HEK293 (cell line): ENCODE measurements at regions not wholly inside any gene's neighbourhood (a gene's known extent, or its start where the extent isn't known, plus 50 kb on each side); places are given as distances from the start of the nearest gene placed in this dataset.
"Not testable (repeated sequence)": the region's sequence is repeated elsewhere in the genome, so short reads cannot be mapped to it uniquely, and the experiment has no call there.

ENCODE experiments used
- CTCF ChIA-PET: fragments of 350-600 bp; formaldehyde crosslinking; extraction: SDS; loops from one replicate; lab custom pipeline; 2021; ENCODE audit warnings: antibody characterized with exemption; lab: Yijun Ruan, JAX
- POLR2A ChIA-PET: fragments of 300-600 bp; formaldehyde crosslinking; extraction: SDS; loops from one replicate; lab custom pipeline; 2020; ENCODE audit warnings: antibody characterized with exemption, inconsistent platforms; lab: Yijun Ruan, JAX
- H3K27ac ChIP-seq: fragments of 200-500 bp; sonication (Bioruptor generic); 2 replicates; pipeline ENCODE4 v1.5.1; 2014; ENCODE audit warnings: low read depth, low read length, control low read depth, inconsistent platforms; ENCODE audit errors: extremely low read depth
- H3K36me3 ChIP-seq, 2 experiments: fragments of 200-500 bp in 1 of 2; sonication (Bioruptor generic) in 1 of 2; 1 replicate in 1 of 2; 2 replicates in 1 of 2; pipeline ENCODE4 v1.5.1; 2014 to 2017; ENCODE audit warnings: inconsistent platforms in 2 of 2, low read length in 2 of 2; ENCODE audit not compliant: control insufficient read depth in 2 of 2, insufficient read depth in 1 of 2
- H3K4me1 ChIP-seq: fragments of 200-500 bp; sonication (Bioruptor generic); 2 replicates; pipeline ENCODE4 v1.5.1; 2014; ENCODE audit warnings: mild to moderate bottlenecking, low read length, inconsistent platforms; ENCODE audit not compliant: control insufficient read depth, insufficient read depth
- H3K4me3 ChIP-seq: 2 replicates; pipeline ENCODE4 v1.5.1; 2011; ENCODE audit warnings: low read depth, mild to moderate bottlenecking, control low read depth, low read length, moderate library complexity
- H3K9me3 ChIP-seq: fragments of 200-500 bp; sonication (Bioruptor generic); 2 replicates; pipeline ENCODE4 v1.5.1; 2014; ENCODE audit warnings: low read depth, low read length, inconsistent platforms; ENCODE audit not compliant: control insufficient read depth, insufficient read depth
- HOXA7 ChIP-seq: sonication (generic); formaldehyde crosslinking; IDR thresholded peaks from 2 replicates; pipeline ENCODE4 v1.8.1; 2022; ENCODE audit warnings: missing genetic modification reagents, borderline replicate concordance
- MEIS1 ChIP-seq: sonication (generic); formaldehyde crosslinking; IDR thresholded peaks from 2 replicates; pipeline ENCODE4 v1.8.1; 2022; ENCODE audit warnings: missing genetic modification reagents, mild to moderate bottlenecking, borderline replicate concordance
- OSR2 ChIP-seq: fragments of 450-650 bp; formaldehyde crosslinking; IDR thresholded peaks from 2 replicates; pipeline ENCODE4 v1.5.1; 2016; ENCODE audit warnings: missing biosample characterization, missing genetic modification characterization
- TRIM28 ChIP-seq: IDR thresholded peaks from 2 replicates; pipeline ENCODE4 v1.6.1; 2011; ENCODE audit warnings: low read length, control low read depth, borderline replicate concordance
- ZNF175 ChIP-seq: fragments of 450-650 bp; formaldehyde crosslinking; IDR thresholded peaks from 2 replicates; pipeline ENCODE4 v1.5.1; 2016; ENCODE audit warnings: missing biosample characterization, missing genetic modification characterization
- ZNF2 ChIP-seq: fragments of 450-650 bp; formaldehyde crosslinking; IDR thresholded peaks from 2 replicates; pipeline ENCODE4 v1.5.1; 2016; ENCODE audit warnings: missing biosample characterization, missing genetic modification characterization
- ZNF202 ChIP-seq: fragments of 450-650 bp; formaldehyde crosslinking; IDR thresholded peaks from 2 replicates; pipeline ENCODE4 v1.5.1; 2016; ENCODE audit warnings: missing biosample characterization, missing genetic modification characterization, borderline replicate concordance
- ZNF211 ChIP-seq: fragments of 450-650 bp; formaldehyde crosslinking; IDR thresholded peaks from 2 replicates; pipeline ENCODE4 v1.5.1; 2016; ENCODE audit warnings: low read depth, missing biosample characterization, missing genetic modification characterization
- ZNF24 ChIP-seq: fragments of 450-650 bp; formaldehyde crosslinking; IDR thresholded peaks from 2 replicates; pipeline ENCODE4 v1.5.1; 2016; ENCODE audit warnings: missing biosample characterization, missing genetic modification characterization
- ZNF248 ChIP-seq: fragments of 450-650 bp; formaldehyde crosslinking; IDR thresholded peaks from 2 replicates; pipeline ENCODE4 v1.5.1; 2017; ENCODE audit warnings: missing biosample characterization, missing genetic modification characterization
- ZNF311 ChIP-seq: fragments of 450-650 bp; formaldehyde crosslinking; IDR thresholded peaks from 2 replicates; pipeline ENCODE4 v1.5.1; 2017; ENCODE audit warnings: missing biosample characterization, missing genetic modification characterization, borderline replicate concordance
- ZNF354C ChIP-seq: fragments of 450-650 bp; formaldehyde crosslinking; IDR thresholded peaks from 2 replicates; pipeline ENCODE4 v1.5.1; 2016; ENCODE audit warnings: missing biosample characterization, missing genetic modification characterization, low read depth, borderline replicate concordance
- ZNF366 ChIP-seq: fragments of 450-650 bp; formaldehyde crosslinking; conservative IDR thresholded peaks from 2 replicates; pipeline ENCODE4 v1.5.1; 2016; ENCODE audit warnings: missing biosample characterization, missing genetic modification characterization
- ZNF548 ChIP-seq: fragments of 450-650 bp; formaldehyde crosslinking; IDR thresholded peaks from 2 replicates; pipeline ENCODE4 v1.5.1; 2016; ENCODE audit warnings: missing biosample characterization, missing genetic modification characterization
- ZNF555 ChIP-seq: fragments of 450-650 bp; formaldehyde crosslinking; conservative IDR thresholded peaks from 2 replicates; pipeline ENCODE4 v1.5.1; 2017; ENCODE audit warnings: missing biosample characterization, mild to moderate bottlenecking, missing genetic modification characterization, inconsistent platforms
- ZNF571 ChIP-seq: fragments of 450-650 bp; formaldehyde crosslinking; IDR thresholded peaks from 2 replicates; pipeline ENCODE4 v1.5.0; 2017; ENCODE audit warnings: missing biosample characterization, missing genetic modification characterization
- ZNF600 ChIP-seq: fragments of 450-650 bp; formaldehyde crosslinking; IDR thresholded peaks from 2 replicates; pipeline ENCODE4 v1.5.1; 2016; ENCODE audit warnings: missing biosample characterization, missing genetic modification characterization
- ZNF660 ChIP-seq: fragments of 450-650 bp; IDR thresholded peaks from 2 replicates; pipeline ENCODE4 v1.5.1; 2018; ENCODE audit warnings: missing biosample characterization, mild to moderate bottlenecking, missing genetic modification characterization
- ZSCAN16 ChIP-seq: fragments of 450-650 bp; formaldehyde crosslinking; IDR thresholded peaks from 2 replicates; pipeline ENCODE4 v1.5.1; 2016; ENCODE audit warnings: missing biosample characterization, missing genetic modification characterization
- TF ChIP-seq, protein P1 (sequence below): fragments of 450-650 bp; formaldehyde crosslinking; IDR thresholded peaks from 2 replicates; pipeline ENCODE4 v1.5.1; 2016; ENCODE audit warnings: missing biosample characterization, missing genetic modification characterization
- TF ChIP-seq, protein P2 (sequence below): fragments of 450-650 bp; formaldehyde crosslinking; IDR thresholded peaks from 2 replicates; pipeline ENCODE4; 2016; ENCODE audit warnings: missing biosample characterization, missing genetic modification characterization
- TF ChIP-seq, protein P3 (sequence below): fragments of 450-650 bp; formaldehyde crosslinking; IDR thresholded peaks from 2 replicates; pipeline ENCODE4 v1.5.1; 2016; ENCODE audit warnings: missing biosample characterization, missing genetic modification characterization, borderline replicate concordance
- TF ChIP-seq, protein P4 (sequence below): fragments of 450-650 bp; formaldehyde crosslinking; IDR thresholded peaks from 2 replicates; pipeline ENCODE4 v1.5.1; 2016; ENCODE audit warnings: missing biosample characterization, missing genetic modification characterization
- TF ChIP-seq, protein P5 (sequence below): fragments of 450-650 bp; formaldehyde crosslinking; IDR thresholded peaks from 2 replicates; pipeline ENCODE4 v1.5.1; 2016; ENCODE audit warnings: missing biosample characterization, missing genetic modification characterization

DNA sequence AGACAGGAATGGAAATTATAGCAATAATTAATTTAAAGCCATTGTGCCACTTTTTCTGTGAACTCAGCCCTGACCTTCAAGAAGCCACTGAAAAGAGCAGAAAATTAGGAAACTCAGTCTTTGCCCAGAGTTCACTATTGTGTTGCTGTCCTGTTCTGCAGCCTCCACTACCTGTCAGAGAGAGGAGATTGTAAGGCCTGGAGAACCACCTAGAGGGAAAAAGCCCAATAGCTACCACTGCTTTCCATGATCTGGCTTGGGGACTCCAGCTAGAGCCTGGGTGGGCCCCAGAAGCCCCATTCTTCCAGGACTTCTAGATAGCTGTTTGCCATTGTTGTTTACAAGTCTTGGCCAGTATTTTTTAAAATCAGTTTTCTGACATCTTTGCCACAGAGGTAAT is 176.1 kb upstream of the KLF7 start:
- H3K4me3 ChIP-seq, result no peak overlapping the region
- no peak overlapping the region for H3K27ac ChIP-seq
- CTCF ChIA-PET, result no interaction called here
- no peaks in the 10 kb centered on the region for H3K9me3 ChIP-seq
- H3K36me3 ChIP-seq, result no peaks in the 10 kb centered on the region
- POLR2A ChIA-PET, result no interaction called here
- H3K4me1 ChIP-seq, result 0 out of 2 replicates have a peak, but pooled peaks cover under 1% of the 10 kb centered on the region
- TF ChIP-seq, protein P1, sequence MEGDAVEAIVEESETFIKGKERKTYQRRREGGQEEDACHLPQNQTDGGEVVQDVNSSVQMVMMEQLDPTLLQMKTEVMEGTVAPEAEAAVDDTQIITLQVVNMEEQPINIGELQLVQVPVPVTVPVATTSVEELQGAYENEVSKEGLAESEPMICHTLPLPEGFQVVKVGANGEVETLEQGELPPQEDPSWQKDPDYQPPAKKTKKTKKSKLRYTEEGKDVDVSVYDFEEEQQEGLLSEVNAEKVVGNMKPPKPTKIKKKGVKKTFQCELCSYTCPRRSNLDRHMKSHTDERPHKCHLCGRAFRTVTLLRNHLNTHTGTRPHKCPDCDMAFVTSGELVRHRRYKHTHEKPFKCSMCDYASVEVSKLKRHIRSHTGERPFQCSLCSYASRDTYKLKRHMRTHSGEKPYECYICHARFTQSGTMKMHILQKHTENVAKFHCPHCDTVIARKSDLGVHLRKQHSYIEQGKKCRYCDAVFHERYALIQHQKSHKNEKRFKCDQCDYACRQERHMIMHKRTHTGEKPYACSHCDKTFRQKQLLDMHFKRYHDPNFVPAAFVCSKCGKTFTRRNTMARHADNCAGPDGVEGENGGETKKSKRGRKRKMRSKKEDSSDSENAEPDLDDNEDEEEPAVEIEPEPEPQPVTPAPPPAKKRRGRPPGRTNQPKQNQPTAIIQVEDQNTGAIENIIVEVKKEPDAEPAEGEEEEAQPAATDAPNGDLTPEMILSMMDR (tag by site-specific recombination), result 0 out of 2 replicates have a peak, but pooled peaks have one; percentile 39
- TF ChIP-seq ZNF202 (tag by site-specific recombination), result no peak
- TF ChIP-seq, protein P2, sequence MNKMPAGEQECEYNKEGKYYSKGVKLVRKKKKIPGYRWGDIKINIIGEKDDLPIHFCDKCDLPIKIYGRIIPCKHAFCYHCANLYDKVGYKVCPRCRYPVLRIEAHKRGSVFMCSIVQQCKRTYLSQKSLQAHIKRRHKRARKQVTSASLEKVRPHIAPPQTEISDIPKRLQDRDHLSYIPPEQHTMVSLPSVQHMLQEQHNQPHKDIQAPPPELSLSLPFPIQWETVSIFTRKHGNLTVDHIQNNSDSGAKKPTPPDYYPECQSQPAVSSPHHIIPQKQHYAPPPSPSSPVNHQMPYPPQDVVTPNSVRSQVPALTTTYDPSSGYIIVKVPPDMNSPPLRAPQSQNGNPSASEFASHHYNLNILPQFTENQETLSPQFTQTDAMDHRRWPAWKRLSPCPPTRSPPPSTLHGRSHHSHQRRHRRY (tag by site-specific recombination), result no peak

DNA sequence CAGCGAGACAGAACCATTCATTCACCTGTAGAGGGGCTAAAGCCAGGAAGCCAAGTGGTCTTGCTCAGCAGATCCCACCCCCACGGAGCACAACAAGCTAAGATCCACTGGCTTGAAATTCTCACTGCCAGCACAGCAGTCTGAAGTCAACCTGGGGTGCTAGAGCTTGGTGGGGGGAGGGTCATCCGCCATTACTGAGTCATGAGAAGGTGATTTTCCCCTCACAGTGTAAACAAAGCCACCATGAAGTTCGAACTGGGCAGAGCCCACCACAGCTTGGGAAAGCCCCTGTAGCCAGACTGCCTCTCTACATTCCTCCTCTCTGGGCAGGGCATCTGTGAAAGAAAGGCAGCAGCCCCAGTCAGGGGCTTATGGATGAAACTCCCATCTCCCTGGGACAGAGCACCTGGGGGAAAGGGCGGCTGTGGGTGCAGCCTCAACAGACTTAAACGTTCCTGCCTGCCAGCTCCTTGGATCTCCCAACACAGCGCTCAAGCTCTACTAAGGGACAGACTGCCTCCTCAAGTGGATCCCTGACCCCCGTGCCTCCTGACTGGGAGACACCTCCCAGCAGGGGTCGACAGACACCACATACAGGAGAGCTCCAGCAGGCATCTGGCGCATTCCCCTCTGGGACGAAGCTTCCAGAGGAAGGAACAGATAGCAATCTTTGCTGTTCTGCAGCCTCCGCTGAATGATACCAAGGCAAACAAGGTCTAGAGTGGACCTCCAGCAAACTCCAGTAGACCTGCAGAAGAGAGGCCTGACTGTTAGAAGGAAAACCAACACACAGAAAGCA is 179.0 kb upstream of the KLF7 start:
- H3K4me1 ChIP-seq, H3K36me3 ChIP-seq, H3K4me3 ChIP-seq, POLR2A ChIA-PET, H3K27ac ChIP-seq, H3K9me3 ChIP-seq: not testable (repeated sequence)
- CTCF ChIA-PET, result interaction anchor here (0.6 to 0.7 kb wide), 3 partner anchors 28 to 356 kb away, joined by 3 to 4 read pairs (median 3); no protein-coding TSS in a partner anchor

DNA sequence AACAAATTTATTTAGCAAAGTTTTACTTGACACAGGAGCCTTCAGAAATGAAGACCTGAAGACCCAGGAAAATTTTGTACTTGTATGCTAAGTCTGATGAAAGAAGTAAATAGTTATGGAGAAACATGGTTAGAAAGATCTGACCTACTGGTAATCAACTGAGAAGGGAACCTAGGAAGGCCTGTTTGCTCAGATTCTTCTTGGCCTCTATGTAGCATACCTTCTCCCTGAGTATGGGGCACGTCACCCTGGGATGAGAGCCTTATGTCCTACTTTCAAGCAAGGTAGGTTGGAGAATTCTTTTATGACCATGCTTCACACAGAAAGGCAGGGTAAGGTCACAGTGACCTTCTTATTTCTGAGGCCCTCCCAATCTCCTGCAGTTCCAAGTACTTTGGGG is 178.6 kb upstream of the CREB1 start:
- CTCF ChIA-PET, result no interaction called here

DNA sequence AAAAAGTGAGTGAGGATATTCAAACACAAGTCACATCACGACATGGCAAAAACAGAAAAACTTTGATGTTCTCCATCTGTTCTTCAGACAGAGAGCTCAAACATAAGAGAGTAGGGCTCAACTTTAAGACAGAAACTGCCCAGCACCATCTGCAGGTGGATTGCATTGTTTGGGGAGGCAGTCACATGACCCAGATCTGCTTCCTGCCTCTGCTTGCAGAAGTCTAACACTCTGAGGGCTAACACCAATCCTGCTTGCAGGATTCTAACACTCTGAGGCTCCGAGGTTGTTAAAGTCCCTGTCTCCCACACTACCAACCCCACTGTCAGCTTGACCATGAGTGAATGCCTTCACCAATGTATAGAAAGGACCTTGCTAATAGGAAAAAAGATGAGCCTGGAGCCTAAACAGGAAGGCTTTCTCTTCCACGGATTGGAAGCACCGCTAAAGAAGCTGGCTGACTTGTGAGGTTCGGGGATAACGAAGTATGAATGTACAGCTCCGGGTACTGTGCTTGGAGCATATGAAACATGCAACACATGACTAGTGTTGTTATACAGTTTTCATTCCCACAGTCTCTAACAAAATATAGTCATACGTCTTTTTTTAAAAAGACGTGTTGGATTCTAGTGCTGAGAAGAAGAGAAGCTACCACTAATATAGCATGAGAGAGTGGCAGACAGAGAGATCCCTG is 176.6 kb upstream of the CREB1 start:
- Histone ChIP-seq H3K4me3 (no peak overlapping the region), H3K36me3 (no peaks in the 10 kb centered on the region), H3K27ac (no peak overlapping the region), H3K9me3 (no peaks in the 10 kb centered on the region), H3K4me1 (no peaks in the 10 kb centered on the region)
- ChIA-PET CTCF (interaction anchor here (0.8 to 0.9 kb wide), 2 partner anchors 16 to 109 kb away, joined by 3 read pairs; no protein-coding TSS in a partner anchor), POLR2A (no interaction called here)
- TF ChIP-seq, protein P3, sequence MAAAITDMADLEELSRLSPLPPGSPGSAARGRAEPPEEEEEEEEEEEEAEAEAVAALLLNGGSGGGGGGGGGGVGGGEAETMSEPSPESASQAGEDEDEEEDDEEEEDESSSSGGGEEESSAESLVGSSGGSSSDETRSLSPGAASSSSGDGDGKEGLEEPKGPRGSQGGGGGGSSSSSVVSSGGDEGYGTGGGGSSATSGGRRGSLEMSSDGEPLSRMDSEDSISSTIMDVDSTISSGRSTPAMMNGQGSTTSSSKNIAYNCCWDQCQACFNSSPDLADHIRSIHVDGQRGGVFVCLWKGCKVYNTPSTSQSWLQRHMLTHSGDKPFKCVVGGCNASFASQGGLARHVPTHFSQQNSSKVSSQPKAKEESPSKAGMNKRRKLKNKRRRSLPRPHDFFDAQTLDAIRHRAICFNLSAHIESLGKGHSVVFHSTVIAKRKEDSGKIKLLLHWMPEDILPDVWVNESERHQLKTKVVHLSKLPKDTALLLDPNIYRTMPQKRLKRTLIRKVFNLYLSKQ (tag by site-specific recombination), result no peak
- TF ChIP-seq ZNF600 (tag by site-specific recombination) (no peak), ZNF555 (no peak), ZNF211 (tag by site-specific recombination) (no peak), OSR2 (tag by site-specific recombination) (no peak), ZNF366 (tag by site-specific recombination) (no peak), ZSCAN16 (no peak), ZNF354C (tag by site-specific recombination) (no peak), ZNF660 (tag by site-specific recombination) (no peak), ZNF571 (tag by site-specific recombination) (no peak)
- TF ChIP-seq, protein P4, sequence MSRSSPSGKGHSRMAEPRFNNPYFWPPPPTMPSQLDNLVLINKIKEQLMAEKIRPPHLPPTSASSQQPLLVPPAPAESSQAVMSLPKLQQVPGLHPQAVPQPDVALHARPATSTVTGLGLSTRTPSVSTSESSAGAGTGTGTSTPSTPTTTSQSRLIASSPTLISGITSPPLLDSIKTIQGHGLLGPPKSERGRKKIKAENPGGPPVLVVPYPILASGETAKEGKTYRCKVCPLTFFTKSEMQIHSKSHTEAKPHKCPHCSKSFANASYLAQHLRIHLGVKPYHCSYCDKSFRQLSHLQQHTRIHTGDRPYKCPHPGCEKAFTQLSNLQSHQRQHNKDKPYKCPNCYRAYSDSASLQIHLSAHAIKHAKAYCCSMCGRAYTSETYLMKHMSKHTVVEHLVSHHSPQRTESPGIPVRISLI (tag by site-specific recombination), result no peak

More for the DNA sequence above, 178.6 kb upstream of the CREB1 start:
- Histone ChIP-seq H3K4me1 (no peaks in the 10 kb centered on the region), H3K9me3 (no peaks in the 10 kb centered on the region), H3K27ac (no peak overlapping the region), H3K36me3 (no peaks in the 10 kb centered on the region), H3K4me3 (no peak overlapping the region)
- POLR2A ChIA-PET, result no interaction called here
- TF ChIP-seq ZNF548 (tag by site-specific recombination), result no peak
- no peak for TF ChIP-seq ZNF2 (tag by site-specific recombination)
- no peak for TF ChIP-seq ZNF175 (tag by site-specific recombination)
- no peak for TF ChIP-seq ZNF24
- no peak for TF ChIP-seq TRIM28
- TF ChIP-seq, protein P5, sequence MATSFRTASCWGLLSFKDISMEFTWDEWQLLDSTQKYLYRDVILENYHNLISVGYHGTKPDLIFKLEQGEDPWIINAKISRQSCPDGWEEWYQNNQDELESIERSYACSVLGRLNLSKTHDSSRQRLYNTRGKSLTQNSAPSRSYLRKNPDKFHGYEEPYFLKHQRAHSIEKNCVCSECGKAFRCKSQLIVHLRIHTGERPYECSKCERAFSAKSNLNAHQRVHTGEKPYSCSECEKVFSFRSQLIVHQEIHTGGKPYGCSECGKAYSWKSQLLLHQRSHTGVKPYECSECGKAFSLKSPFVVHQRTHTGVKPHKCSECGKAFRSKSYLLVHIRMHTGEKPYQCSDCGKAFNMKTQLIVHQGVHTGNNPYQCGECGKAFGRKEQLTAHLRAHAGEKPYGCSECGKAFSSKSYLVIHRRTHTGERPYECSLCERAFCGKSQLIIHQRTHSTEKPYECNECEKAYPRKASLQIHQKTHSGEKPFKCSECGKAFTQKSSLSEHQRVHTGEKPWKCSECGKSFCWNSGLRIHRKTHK, result no peak
- TF ChIP-seq MEIS1 (CRISPR knock-in tag), result no peak
- TF ChIP-seq HOXA7 (CRISPR knock-in tag), result no peak
- TF ChIP-seq ZNF248, result no peak
- no peak for TF ChIP-seq ZNF311 (tag by site-specific recombination)
